ENCODE measurements at regions not wholly inside any gene's neighbourhood (a gene's known extent, or its start where the extent isn't known, plus 50 kb on each side); places are given as distances from the start of the nearest gene placed in this dataset.

DNA sequence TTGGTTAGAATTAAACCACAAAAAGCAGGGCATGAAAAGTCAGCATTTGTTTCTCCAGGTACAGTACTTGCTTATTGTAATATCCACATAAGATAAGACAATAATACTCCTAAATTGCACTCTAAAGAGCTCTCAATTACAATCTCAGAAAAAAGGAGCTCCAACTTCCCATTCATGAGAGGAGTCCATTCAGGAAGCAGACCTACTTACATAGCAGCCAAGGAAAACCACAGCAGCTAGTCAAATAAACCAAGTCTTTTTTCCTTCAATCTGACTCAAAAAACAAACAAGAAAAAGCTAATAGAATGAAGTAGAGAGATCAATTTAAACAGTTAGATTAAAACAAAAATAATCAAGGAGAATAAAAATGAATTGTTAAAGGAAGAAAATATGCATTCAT, 885.2 kb upstream of the SLITRK6 start:
- no peak for TF ChIP-seq NFKB2 (CRISPR knock-in tag; IDR thresholded peaks at IDR 0.05; ENCODE audit: borderline replicate concordance)
- TF ChIP-seq THAP7 (CRISPR knock-in tag; IDR thresholded peaks at IDR 0.05) = no peak
- no peak for TF ChIP-seq HMG20A (CRISPR knock-in tag; IDR thresholded peaks at IDR 0.05; ENCODE audit: borderline replicate concordance)
- TF ChIP-seq FOXP4 (CRISPR knock-in tag; IDR thresholded peaks at IDR 0.05) = no peak
- TF ChIP-seq PHF21A (CRISPR knock-in tag; IDR thresholded peaks at IDR 0.05) = no peak
- no peak for TF ChIP-seq ZNF274 (CRISPR knock-in tag; IDR thresholded peaks at IDR 0.05)
- TF ChIP-seq POLR2A (IDR thresholded peaks at IDR 0.05; ENCODE audit: insufficient read depth in 1 of 2, low read depth in 2 of 2, low read length in 2 of 2) = no peak
- TF ChIP-seq, protein P1, sequence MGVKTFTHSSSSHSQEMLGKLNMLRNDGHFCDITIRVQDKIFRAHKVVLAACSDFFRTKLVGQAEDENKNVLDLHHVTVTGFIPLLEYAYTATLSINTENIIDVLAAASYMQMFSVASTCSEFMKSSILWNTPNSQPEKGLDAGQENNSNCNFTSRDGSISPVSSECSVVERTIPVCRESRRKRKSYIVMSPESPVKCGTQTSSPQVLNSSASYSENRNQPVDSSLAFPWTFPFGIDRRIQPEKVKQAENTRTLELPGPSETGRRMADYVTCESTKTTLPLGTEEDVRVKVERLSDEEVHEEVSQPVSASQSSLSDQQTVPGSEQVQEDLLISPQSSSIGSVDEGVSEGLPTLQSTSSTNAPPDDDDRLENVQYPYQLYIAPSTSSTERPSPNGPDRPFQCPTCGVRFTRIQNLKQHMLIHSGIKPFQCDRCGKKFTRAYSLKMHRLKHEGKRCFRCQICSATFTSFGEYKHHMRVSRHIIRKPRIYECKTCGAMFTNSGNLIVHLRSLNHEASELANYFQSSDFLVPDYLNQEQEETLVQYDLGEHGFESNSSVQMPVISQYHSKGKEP (CRISPR knock-in tag; IDR thresholded peaks at IDR 0.05) = no peak
- TF ChIP-seq, protein P2, sequence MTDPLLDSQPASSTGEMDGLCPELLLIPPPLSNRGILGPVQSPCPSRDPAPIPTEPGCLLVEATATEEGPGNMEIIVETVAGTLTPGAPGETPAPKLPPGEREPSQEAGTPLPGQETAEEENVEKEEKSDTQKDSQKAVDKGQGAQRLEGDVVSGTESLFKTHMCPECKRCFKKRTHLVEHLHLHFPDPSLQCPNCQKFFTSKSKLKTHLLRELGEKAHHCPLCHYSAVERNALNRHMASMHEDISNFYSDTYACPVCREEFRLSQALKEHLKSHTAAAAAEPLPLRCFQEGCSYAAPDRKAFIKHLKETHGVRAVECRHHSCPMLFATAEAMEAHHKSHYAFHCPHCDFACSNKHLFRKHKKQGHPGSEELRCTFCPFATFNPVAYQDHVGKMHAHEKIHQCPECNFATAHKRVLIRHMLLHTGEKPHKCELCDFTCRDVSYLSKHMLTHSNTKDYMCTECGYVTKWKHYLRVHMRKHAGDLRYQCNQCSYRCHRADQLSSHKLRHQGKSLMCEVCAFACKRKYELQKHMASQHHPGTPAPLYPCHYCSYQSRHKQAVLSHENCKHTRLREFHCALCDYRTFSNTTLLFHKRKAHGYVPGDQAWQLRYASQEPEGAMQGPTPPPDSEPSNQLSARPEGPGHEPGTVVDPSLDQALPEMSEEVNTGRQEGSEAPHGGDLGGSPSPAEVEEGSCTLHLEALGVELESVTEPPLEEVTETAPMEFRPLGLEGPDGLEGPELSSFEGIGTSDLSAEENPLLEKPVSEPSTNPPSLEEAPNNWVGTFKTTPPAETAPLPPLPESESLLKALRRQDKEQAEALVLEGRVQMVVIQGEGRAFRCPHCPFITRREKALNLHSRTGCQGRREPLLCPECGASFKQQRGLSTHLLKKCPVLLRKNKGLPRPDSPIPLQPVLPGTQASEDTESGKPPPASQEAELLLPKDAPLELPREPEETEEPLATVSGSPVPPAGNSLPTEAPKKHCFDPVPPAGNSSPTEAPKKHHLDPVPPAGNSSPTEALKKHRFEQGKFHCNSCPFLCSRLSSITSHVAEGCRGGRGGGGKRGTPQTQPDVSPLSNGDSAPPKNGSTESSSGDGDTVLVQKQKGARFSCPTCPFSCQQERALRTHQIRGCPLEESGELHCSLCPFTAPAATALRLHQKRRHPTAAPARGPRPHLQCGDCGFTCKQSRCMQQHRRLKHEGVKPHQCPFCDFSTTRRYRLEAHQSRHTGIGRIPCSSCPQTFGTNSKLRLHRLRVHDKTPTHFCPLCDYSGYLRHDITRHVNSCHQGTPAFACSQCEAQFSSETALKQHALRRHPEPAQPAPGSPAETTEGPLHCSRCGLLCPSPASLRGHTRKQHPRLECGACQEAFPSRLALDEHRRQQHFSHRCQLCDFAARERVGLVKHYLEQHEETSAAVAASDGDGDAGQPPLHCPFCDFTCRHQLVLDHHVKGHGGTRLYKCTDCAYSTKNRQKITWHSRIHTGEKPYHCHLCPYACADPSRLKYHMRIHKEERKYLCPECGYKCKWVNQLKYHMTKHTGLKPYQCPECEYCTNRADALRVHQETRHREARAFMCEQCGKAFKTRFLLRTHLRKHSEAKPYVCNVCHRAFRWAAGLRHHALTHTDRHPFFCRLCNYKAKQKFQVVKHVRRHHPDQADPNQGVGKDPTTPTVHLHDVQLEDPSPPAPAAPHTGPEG (CRISPR knock-in tag; IDR thresholded peaks at IDR 0.05) = no peak
- TF ChIP-seq TIGD3 (CRISPR knock-in tag; IDR thresholded peaks at IDR 0.05; ENCODE audit: borderline replicate concordance) = no peak

All from HepG2 (cell line).